Mucosa of rectum (tissue), 2 donors: ENCODE measurements at regions not wholly inside any gene's neighbourhood (a gene's known extent, or its start where the extent isn't known, plus 50 kb on each side); places are given as distances from the start of the nearest gene placed in this dataset.

Source experiments
- H3K27ac ChIP-seq, 2 donors: one replicate each; pipeline ENCODE4 v1.7.0; 2013; ENCODE audit warnings: inconsistent platforms in 2 of 2, low read depth in 2 of 2, low read length in 2 of 2
- H3K27me3 ChIP-seq, 2 donors: one replicate each; pipeline ENCODE4 v1.7.0; 2013; ENCODE audit warnings: low read length in 2 of 2; ENCODE audit not compliant: control insufficient read depth in 2 of 2, insufficient read depth in 2 of 2
- H3K36me3 ChIP-seq, 2 donors: one replicate each; pipeline ENCODE4 v1.7.0; 2013; ENCODE audit warnings: low read length in 2 of 2; ENCODE audit not compliant: control insufficient read depth in 2 of 2, insufficient read depth in 2 of 2
- H3K4me1 ChIP-seq, 2 donors: one replicate each; pipeline ENCODE4 v1.7.0; 2013; ENCODE audit warnings: low read length in 2 of 2, mild to moderate bottlenecking in 1 of 2; ENCODE audit not compliant: control insufficient read depth in 2 of 2, insufficient read depth in 2 of 2
- H3K4me3 ChIP-seq, 2 donors: one replicate each; pipeline ENCODE4 v1.7.0; 2013; ENCODE audit warnings: low read length in 2 of 2
- H3K9ac ChIP-seq, 2 donors: one replicate each; pipeline ENCODE4 v1.7.0; 2013; ENCODE audit warnings: low read length in 2 of 2, low read depth in 1 of 2, mild to moderate bottlenecking in 1 of 2
- H3K9me3 ChIP-seq, 2 donors: one replicate each; pipeline ENCODE4 v1.7.0; 2013; ENCODE audit warnings: low read length in 2 of 2; ENCODE audit not compliant: control insufficient read depth in 2 of 2
- donor health status: healthy.
- donor health status: Normal muscosa, but diverticular disease.

- no peaks in the 10 kb centered on the region for H3K4me1 ChIP-seq
- H3K9ac ChIP-seq = no peak overlapping the region
- no peak overlapping the region for H3K27ac ChIP-seq
- H3K4me3 ChIP-seq = no peak overlapping the region
- no peaks in the 10 kb centered on the region for H3K9me3 ChIP-seq
- H3K27me3 ChIP-seq = no peaks in the 10 kb centered on the region
- H3K36me3 ChIP-seq = no peaks in the 10 kb centered on the region
Observed at GRCh38 chr3:187836823-187837770, 91.8 kb upstream of the BCL6 start.

- Histone ChIP-seq H3K9ac (no peak overlapping the region), H3K4me3 (no peak overlapping the region), H3K4me1 (no peaks in the 10 kb centered on the region), H3K36me3 (no peaks in the 10 kb centered on the region), H3K9me3 (no peaks in the 10 kb centered on the region), H3K27me3 (no peaks in the 10 kb centered on the region), H3K27ac (no peak overlapping the region)
Observed at GRCh38 chr3:187838016-187838540, 92.8 kb upstream of the BCL6 start.

GRCh38 chr3:187839422-187839821, 94.2 kb upstream of the BCL6 start:
- no peak overlapping the region for H3K27ac ChIP-seq
- no peaks in the 10 kb centered on the region for H3K9me3 ChIP-seq
- no peaks in the 10 kb centered on the region for H3K4me1 ChIP-seq
- no peaks in the 10 kb centered on the region for H3K27me3 ChIP-seq
- no peak overlapping the region for H3K9ac ChIP-seq
- no peak overlapping the region for H3K4me3 ChIP-seq
- H3K36me3 ChIP-seq = no peaks in the 10 kb centered on the region

- Histone ChIP-seq H3K4me1 (no peaks in the 10 kb centered on the region), H3K27ac (no peak overlapping the region), H3K9me3 (no peaks in the 10 kb centered on the region), H3K36me3 (no peaks in the 10 kb centered on the region), H3K9ac (no peak overlapping the region), H3K4me3 (no peak overlapping the region), H3K27me3 (no peaks in the 10 kb centered on the region)
Observed at GRCh38 chr3:187840856-187841255, 95.6 kb upstream of the BCL6 start.

GRCh38 chr3:187841560-187841959, 96.3 kb upstream of the BCL6 start:
- Histone ChIP-seq H3K4me3 (no peak overlapping the region), H3K9ac (no peak overlapping the region)

GRCh38 chr3:187843654-187844053, 98.4 kb upstream of the BCL6 start:
- no peaks in the 10 kb centered on the region for H3K4me1 ChIP-seq
- no peaks in the 10 kb centered on the region for H3K27me3 ChIP-seq
- H3K4me3 ChIP-seq = no peak overlapping the region
- no peak overlapping the region for H3K9ac ChIP-seq
- H3K36me3 ChIP-seq = no peaks in the 10 kb centered on the region
- H3K27ac ChIP-seq = no peak overlapping the region
- H3K9me3 ChIP-seq = no peaks in the 10 kb centered on the region

More at GRCh38 chr3:187841560-187841959, 96.3 kb upstream of the BCL6 start:
- Histone ChIP-seq H3K9me3 (no peaks in the 10 kb centered on the region), H3K4me1 (no peaks in the 10 kb centered on the region), H3K36me3 (no peaks in the 10 kb centered on the region), H3K27me3 (no peaks in the 10 kb centered on the region), H3K27ac (no peak overlapping the region)

GRCh38 chr3:187844708-187845107, 99.4 kb upstream of the BCL6 start:
- Histone ChIP-seq H3K9me3 (no peaks in the 10 kb centered on the region), H3K4me1 (no peaks in the 10 kb centered on the region), H3K27me3 (no peaks in the 10 kb centered on the region), H3K9ac (no peak overlapping the region), H3K27ac (no peak overlapping the region), H3K4me3 (no peak overlapping the region), H3K36me3 (no peaks in the 10 kb centered on the region)

- Histone ChIP-seq H3K9me3 (no peaks in the 10 kb centered on the region), H3K9ac (no peak overlapping the region), H3K4me1 (no peaks in the 10 kb centered on the region), H3K27me3 (no peaks in the 10 kb centered on the region), H3K4me3 (no peak overlapping the region), H3K27ac (no peak overlapping the region), H3K36me3 (no peaks in the 10 kb centered on the region)
Observed at GRCh38 chr3:187845826-187846225, 100.6 kb upstream of the BCL6 start.

GRCh38 chr3:187848401-187848800, 103.1 kb upstream of the BCL6 start:
- H3K4me3 ChIP-seq = no peak overlapping the region
- H3K9ac ChIP-seq = no peak overlapping the region
- no peaks in the 10 kb centered on the region for H3K36me3 ChIP-seq
- no peaks in the 10 kb centered on the region for H3K9me3 ChIP-seq
- no peaks in the 10 kb centered on the region for H3K27me3 ChIP-seq
- H3K4me1 ChIP-seq = no peaks in the 10 kb centered on the region
- H3K27ac ChIP-seq = no peak overlapping the region

- Histone ChIP-seq H3K4me1 (no peaks in the 10 kb centered on the region), H3K27ac (no peak overlapping the region), H3K9ac (no peak overlapping the region), H3K36me3 (no peaks in the 10 kb centered on the region), H3K4me3 (no peak overlapping the region), H3K9me3 (no peaks in the 10 kb centered on the region), H3K27me3 (no peaks in the 10 kb centered on the region)
Observed at GRCh38 chr3:187849016-187849654, 103.9 kb upstream of the BCL6 start.
